IMR-90 (cell line): ENCODE measurements at regions not wholly inside any gene's neighbourhood (a gene's known extent, or its start where the extent isn't known, plus 50 kb on each side); places are given as distances from the start of the nearest gene placed in this dataset.

Experiments used
- ATAC-seq: fragments of 200-7000 bp; cut with Tn5 transposase; 2 replicates; pipeline ENCODE4 v1.9.1; 2020; ENCODE audit warnings: low read depth, mild to moderate bottlenecking, moderate library complexity
- BruUV-seq: library from RNA; stranded (reverse); fragments of 400-500 nt; replicated peaks from 2 replicates; lab custom pipeline; 2021; lab: Mats Ljungman, UMichigan
- CTCF ChIA-PET: fragments of 300-600 bp; formaldehyde crosslinking; extraction: SDS; loops from one replicate; lab custom pipeline; 2021; ENCODE audit warnings: antibody characterized with exemption; lab: Yijun Ruan, JAX
- POLR2A ChIA-PET: fragments of 300-600 bp; sonication (Branson Sonifier 250); formaldehyde crosslinking; loops from one replicate; lab custom pipeline; 2022; ENCODE audit warnings: antibody characterized with exemption; ENCODE audit not compliant: unreplicated experiment; lab: Charles Lee
- DNase-seq: peaks from one replicate; pipeline ENCODE4 v3.0.0; 2013
- H2AFZ ChIP-seq: replicated peaks from 2 replicates; pipeline ENCODE3; 2013; ENCODE audit warnings: low read length, mild to moderate bottlenecking; ENCODE audit not compliant: poor library complexity
- H2AK5ac ChIP-seq: 2 replicates; pipeline ENCODE4 v1.6.1; 2013; ENCODE audit warnings: low read depth, low read length, inconsistent platforms
- H2AK9ac ChIP-seq: replicated peaks from 2 replicates; pipeline ENCODE3; 2013; ENCODE audit warnings: mild to moderate bottlenecking, low read depth, low read length, moderate library complexity; ENCODE audit not compliant: poor library complexity
- H2BK120ac ChIP-seq: 2 replicates; pipeline ENCODE4 v1.6.1; 2013; ENCODE audit warnings: low read depth, low read length, inconsistent platforms
- H2BK15ac ChIP-seq: 3 replicates; pipeline ENCODE4 v1.6.1; 2013; ENCODE audit warnings: low read depth, low read length, inconsistent platforms
- H2BK20ac ChIP-seq: 2 replicates; pipeline ENCODE4 v1.6.1; 2013; ENCODE audit warnings: low read depth, mild to moderate bottlenecking, inconsistent platforms, low read length, moderate library complexity
- H2BK5ac ChIP-seq: 2 replicates; pipeline ENCODE4 v1.6.1; 2013; ENCODE audit warnings: mild to moderate bottlenecking, low read depth, low read length, inconsistent platforms; ENCODE audit not compliant: poor library complexity, severe bottlenecking
- H3K14ac ChIP-seq: replicated peaks from 2 replicates; pipeline ENCODE4 v1.6.1; 2013; ENCODE audit warnings: low read depth, low read length, inconsistent platforms
- H3K18ac ChIP-seq: 2 replicates; pipeline ENCODE4 v1.6.1; 2013; ENCODE audit warnings: low read depth, low read length, control low read depth
- H3K23ac ChIP-seq: 2 replicates; pipeline ENCODE4 v1.6.1; 2013; ENCODE audit warnings: low read depth, low read length, inconsistent platforms
- H3K27ac ChIP-seq: 2 replicates; pipeline ENCODE4 v1.5.1; 2013; ENCODE audit warnings: mild to moderate bottlenecking, control low read depth, low read length; ENCODE audit not compliant: insufficient read depth
- H3K27me3 ChIP-seq: 2 replicates; pipeline ENCODE4 v1.6.1; 2013; ENCODE audit warnings: low read length; ENCODE audit not compliant: control insufficient read depth, insufficient read depth
- H3K36me3 ChIP-seq: 2 replicates; pipeline ENCODE4 v1.6.1; 2013; ENCODE audit warnings: low read length, mixed read lengths; ENCODE audit not compliant: control insufficient read depth, insufficient read depth
- H3K4ac ChIP-seq: 2 replicates; pipeline ENCODE4 v1.6.1; 2013; ENCODE audit warnings: low read depth, low read length, inconsistent platforms
- H3K4me1 ChIP-seq: 2 replicates; pipeline ENCODE4 v1.6.1; 2013; ENCODE audit warnings: low read length, mixed read lengths; ENCODE audit not compliant: control insufficient read depth, insufficient read depth
- H3K4me2 ChIP-seq: 2 replicates; pipeline ENCODE4 v1.6.1; 2013; ENCODE audit warnings: low read depth, mild to moderate bottlenecking, control low read depth, low read length, moderate library complexity
- H3K4me3 ChIP-seq: 2 replicates; pipeline ENCODE4 v1.5.1; 2013; ENCODE audit warnings: low read depth, mild to moderate bottlenecking, control low read depth, low read length, moderate library complexity; ENCODE audit not compliant: insufficient read depth
- H3K56ac ChIP-seq: 2 replicates; pipeline ENCODE4 v1.6.1; 2013; ENCODE audit warnings: low read length, inconsistent platforms; ENCODE audit not compliant: insufficient read depth; ENCODE audit errors: extremely low read depth
- H3K79me1 ChIP-seq, 2 experiments: 2 replicates each; pipeline ENCODE4 v1.6.1; 2013; ENCODE audit warnings: low read length in 2 of 2, inconsistent platforms in 1 of 2, low read depth in 1 of 2
- H3K9ac ChIP-seq: 2 replicates; pipeline ENCODE4 v1.6.1; 2013; ENCODE audit warnings: low read depth, low read length, control low read depth
- H3K9me1 ChIP-seq: 2 replicates; pipeline ENCODE4 v1.6.1; 2013; ENCODE audit warnings: low read length, inconsistent platforms; ENCODE audit not compliant: insufficient read depth
- H3K9me3 ChIP-seq: 2 replicates; pipeline ENCODE4 v1.6.1; 2013; ENCODE audit warnings: low read length; ENCODE audit not compliant: control insufficient read depth, insufficient read depth
- H4K20me1 ChIP-seq: 2 replicates; pipeline ENCODE4 v1.6.1; 2013; ENCODE audit warnings: low read length, inconsistent platforms; ENCODE audit not compliant: insufficient read depth
- H4K5ac ChIP-seq: 2 replicates; pipeline ENCODE4 v1.6.1; 2013; ENCODE audit warnings: mild to moderate bottlenecking, low read depth, low read length, control low read depth
- H4K8ac ChIP-seq, 2 experiments: 2 replicates each; pipeline ENCODE4 v1.6.1; 2013; ENCODE audit warnings: low read depth in 2 of 2, low read length in 2 of 2, control low read depth in 1 of 2, inconsistent platforms in 1 of 2
- H4K91ac ChIP-seq: 2 replicates; pipeline ENCODE4 v1.6.1; 2013; ENCODE audit warnings: low read depth, low read length, inconsistent platforms; ENCODE audit not compliant: insufficient read depth
- BHLHE40 ChIP-seq: fragments of 150-350 bp; IDR thresholded peaks from 2 replicates; pipeline ENCODE4 v1.6.1; 2016; ENCODE audit warnings: mild to moderate bottlenecking, low read depth, low read length
- CEBPB ChIP-seq: IDR thresholded peaks from 2 replicates; pipeline ENCODE4 v1.6.1; 2012; ENCODE audit warnings: low read depth, low read length, improper control_type of control experiment
- CHD1 ChIP-seq: IDR thresholded peaks from 2 replicates; pipeline ENCODE4 v1.6.1; 2012; ENCODE audit warnings: low read depth, low read length, improper control_type of control experiment
- CTCF ChIP-seq: conservative IDR thresholded peaks from 2 replicates; pipeline ENCODE4 v1.5.1; 2012; ENCODE audit warnings: mild to moderate bottlenecking, low read depth, low read length, improper control_type of control experiment
- ELK1 ChIP-seq: fragments of 150-350 bp; IDR thresholded peaks from 2 replicates; pipeline ENCODE4 v1.6.1; 2016; ENCODE audit warnings: low read depth, mild to moderate bottlenecking, low read length, moderate library complexity, borderline replicate concordance
- FOS ChIP-seq: fragments of 150-350 bp; IDR thresholded peaks from 2 replicates; pipeline ENCODE4 v1.6.1; 2016; ENCODE audit warnings: low read depth, low read length
- MAFK ChIP-seq: IDR thresholded peaks from 2 replicates; pipeline ENCODE4 v1.6.1; 2012; ENCODE audit warnings: low read depth, low read length, improper control_type of control experiment
- MAZ ChIP-seq: IDR thresholded peaks from 2 replicates; pipeline ENCODE4 v1.6.1; 2012; ENCODE audit warnings: low read depth, mild to moderate bottlenecking, low read length, improper control_type of control experiment, moderate library complexity, borderline replicate concordance
- MXI1 ChIP-seq: IDR thresholded peaks from 2 replicates; pipeline ENCODE4 v1.6.1; 2012; ENCODE audit warnings: low read depth, mild to moderate bottlenecking, low read length, moderate library complexity, borderline replicate concordance
- NFE2L2 ChIP-seq: fragments of 150-350 bp; IDR thresholded peaks from 2 replicates; pipeline ENCODE4 v1.6.1; 2016; ENCODE audit warnings: low read depth, mild to moderate bottlenecking, low read length
- POLR2A ChIP-seq: IDR thresholded peaks from 2 replicates; pipeline ENCODE4 v1.6.1; 2012; ENCODE audit warnings: mild to moderate bottlenecking, low read depth, low read length
- RAD21 ChIP-seq: IDR thresholded peaks from 2 replicates; pipeline ENCODE4 v1.6.1; 2012; ENCODE audit warnings: low read length, improper control_type of control experiment
- RCOR1 ChIP-seq: IDR thresholded peaks from 2 replicates; pipeline ENCODE4 v1.6.1; 2012; ENCODE audit warnings: mild to moderate bottlenecking, low read length, improper control_type of control experiment; ENCODE audit not compliant: insufficient replicate concordance
- RFX5 ChIP-seq: IDR thresholded peaks from 2 replicates; pipeline ENCODE4 v1.8.0; 2012; ENCODE audit warnings: low read depth, mild to moderate bottlenecking, low read length, moderate library complexity
- SMC3 ChIP-seq: fragments of 150-350 bp; IDR thresholded peaks from 2 replicates; pipeline ENCODE4 v1.6.1; 2016; ENCODE audit warnings: low read depth, mild to moderate bottlenecking, antibody characterized with exemption, low read length, moderate library complexity
- USF2 ChIP-seq: fragments of 150-350 bp; IDR thresholded peaks from 2 replicates; pipeline ENCODE4 v1.6.1; 2017; ENCODE audit warnings: mild to moderate bottlenecking, antibody characterized with exemption, low read length, low read depth
- WGBS, 2 experiments: methylation state at CpG; one replicate each; pipeline versions ENCODE4 v1.1.5 to v1.1.7; 2013; ENCODE audit warnings: missing lambda C conversion rate in 2 of 2; ENCODE audit not compliant: insufficient read length in 1 of 2; ENCODE audit errors: extremely low coverage in 2 of 2; 5-methylcytosine and 5-hydroxymethylcytosine counted together
- dilution Hi-C: fragments of 300-500 bp; cut with HindIII; formaldehyde crosslinking; loops from one replicate; pipeline ENCODE4 v1.14.3; 2018; ENCODE audit warnings: low sequenced_read_pairs; ENCODE audit not compliant: unreplicated experiment
- in situ Hi-C: fragments of 300-500 bp; cut with MboI; formaldehyde crosslinking; loops from 3 replicates; pipeline ENCODE4 v1.14.3; 2019; ENCODE audit warnings: low sequenced_read_pairs, inconsistent platforms, mixed read lengths
- intact Hi-C: fragments of 100-400 bp; cut with micrococcal nuclease; formaldehyde crosslinking; loops from 2 replicates; pipeline ENCODE4 v1.10.0; 2022

- Histone ChIP-seq H2AFZ (no peak overlapping the region), H2BK120ac (no peak overlapping the region), H4K8ac (no peak overlapping the region), H3K4me2 (no peak overlapping the region), H3K18ac (no peak overlapping the region), H3K36me3 (no peaks in the 10 kb centered on the region), H2AK9ac (no peak overlapping the region), H3K4me1 (no peaks in the 10 kb centered on the region), H3K9ac (no peak overlapping the region), H4K91ac (no peak overlapping the region), H4K5ac (no peak overlapping the region), H3K56ac (no peak overlapping the region), H2BK5ac (no peak overlapping the region), H3K79me1 (no peaks in the 10 kb centered on the region), H3K27ac (no peak overlapping the region), H2AK5ac (no peak overlapping the region), H2BK20ac (no peak overlapping the region), H4K20me1 (no peaks in the 10 kb centered on the region), H3K23ac (no peak overlapping the region), H3K14ac (no peak overlapping the region), H3K27me3 (no peaks in the 10 kb centered on the region), H3K9me1 (no peaks in the 10 kb centered on the region), H2BK15ac (no peak overlapping the region), H3K4me3 (no peak overlapping the region), H3K9me3 (no peaks in the 10 kb centered on the region), H3K4ac (no peak overlapping the region)
- TF ChIP-seq CTCF = no peak
- no peak for TF ChIP-seq MXI1
- no peak for TF ChIP-seq RAD21
- no peak for TF ChIP-seq MAFK
- no peak for TF ChIP-seq FOS
- TF ChIP-seq ELK1 = no peak
- TF ChIP-seq NFE2L2 = no peak
- TF ChIP-seq MAZ = no peak
- no peak for TF ChIP-seq CHD1
- no peak for TF ChIP-seq SMC3
- no peak for TF ChIP-seq CEBPB
- no peak for TF ChIP-seq RFX5
- TF ChIP-seq RCOR1 = no peak
- no peak for TF ChIP-seq POLR2A
- no peak for TF ChIP-seq BHLHE40
- TF ChIP-seq USF2 = no peak
- ChIA-PET CTCF (no interaction called here), POLR2A (interaction anchor here (0.8 kb wide), 1 partner anchor 359 kb away, joined by 3 read pairs; no protein-coding TSS in a partner anchor)
- BruUV-seq = no TSS peak
- dilution Hi-C loops = no loop called here
- no CpG with 5 or more reads among the region's 1 CpG for WGBS, 2 experiments
- no peak for DNase-seq
- intact Hi-C loops = no loop called here
- in situ Hi-C loops = no loop called here
- ATAC-seq = no peak
Observed at GRCh38 chr18:41464278-41464677, 490.8 kb upstream of the PIK3C3 start.
